ENCODE measurements at regions not wholly inside any gene's neighbourhood (a gene's known extent, or its start where the extent isn't known, plus 50 kb on each side); places are given as distances from the start of the nearest gene placed in this dataset.
A peak's percentile ranks its signal among the peaks of the same experiment; 100 is the strongest.
"Not testable (repeated sequence)": the region's sequence is repeated elsewhere in the genome, so short reads cannot be mapped to it uniquely, and the experiment has no call there.

- DNase-seq (ENCODE audit: low read depth in 2 of 2): no peak
Observed at GRCh38 chr1:212155219-212155618, 119.7 kb downstream of the DTL start.

GRCh38 chr1:212157252-212157651 is 121.7 kb downstream of the DTL start:
- DNase-seq (ENCODE audit: low read depth in 2 of 2): no peak

DNA sequence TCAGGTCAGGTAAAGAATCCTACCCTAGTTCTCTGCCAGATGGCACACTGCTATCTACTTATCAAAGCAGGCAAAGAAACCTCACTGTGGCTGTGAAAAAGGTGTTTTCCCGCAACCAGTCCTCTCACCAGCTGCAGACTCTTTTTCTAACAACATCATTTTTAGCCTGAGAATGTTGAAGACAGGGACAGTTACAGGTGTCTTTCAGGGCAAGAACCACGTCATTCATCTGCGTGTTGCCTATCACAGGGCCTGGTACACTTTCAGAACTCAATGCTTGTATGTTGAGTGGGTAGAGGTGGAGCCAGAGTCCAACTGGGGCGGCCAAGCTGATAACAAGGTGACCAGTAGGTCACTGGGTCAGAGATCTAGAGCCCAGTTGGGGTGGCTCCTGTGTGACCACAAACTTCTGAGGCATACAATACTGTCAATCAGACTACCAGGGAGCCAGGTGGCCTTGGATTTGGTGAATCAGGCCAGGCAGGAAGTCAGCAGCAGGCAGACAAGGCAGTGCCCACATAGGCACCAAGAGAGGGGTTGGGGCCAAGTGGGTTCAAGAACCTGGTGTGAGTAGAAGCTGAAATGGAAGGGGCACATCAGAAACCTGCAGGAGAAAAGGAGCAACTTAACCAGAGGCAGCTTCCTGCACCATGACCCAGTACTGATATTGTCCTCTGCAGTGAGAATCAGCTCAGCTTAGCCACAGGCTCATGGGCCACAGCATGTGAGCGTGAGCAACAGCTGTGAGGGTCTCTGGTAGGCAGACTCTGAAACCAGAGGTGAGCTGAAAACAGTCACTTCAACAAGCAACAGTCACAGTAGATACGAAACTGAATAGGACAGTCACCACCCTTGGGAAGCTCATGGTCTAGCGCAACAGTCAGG is 123.6 kb downstream of the DTL start:
- DNase-seq (ENCODE audit: low read depth in 2 of 2): no peak

- DNase-seq (ENCODE audit: low read depth in 2 of 2): peak; percentile 49 to 50
Observed at GRCh38 chr1:212161231-212161781, 123.9 kb upstream of the PPP2R5A start.

DNA sequence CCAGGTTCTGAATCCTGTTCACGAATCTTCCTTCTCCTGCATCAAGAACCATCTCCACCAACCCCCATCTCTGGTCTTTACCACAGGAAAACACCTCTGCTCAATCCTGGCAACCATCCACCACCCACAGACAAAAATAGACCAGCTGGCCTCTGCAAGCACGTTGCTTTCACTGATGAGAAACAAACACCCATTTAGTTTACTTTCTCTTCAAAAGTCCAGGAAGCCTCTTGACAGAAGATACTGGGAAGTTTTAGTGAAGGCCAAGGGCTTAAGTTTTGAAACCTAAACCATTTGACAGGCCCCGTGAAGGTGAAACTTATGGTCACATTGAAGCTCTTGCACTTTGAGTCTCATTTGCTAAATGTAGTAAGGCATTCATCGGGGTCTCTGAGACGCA is 122.6 kb upstream of the PPP2R5A start:
- peak in 1 of 2 experiments; percentile 8 for DNase-seq (ENCODE audit: low read depth in 2 of 2)

- no peak for DNase-seq (ENCODE audit: low read depth in 2 of 2)
Observed at GRCh38 chr1:212164095-212164872, 120.9 kb upstream of the PPP2R5A start.

- no peak for DNase-seq (ENCODE audit: low read depth in 2 of 2)
Observed at GRCh38 chr1:212166244-212166643, 119.0 kb upstream of the PPP2R5A start.

- no peak for DNase-seq (ENCODE audit: low read depth in 2 of 2)
Observed at GRCh38 chr1:212166644-212167043, 118.6 kb upstream of the PPP2R5A start.

GRCh38 chr1:212167098-212167497 is 118.1 kb upstream of the PPP2R5A start:
- peak in 1 of 2 experiments; percentile 8 for DNase-seq (ENCODE audit: low read depth in 2 of 2)

- no peak for DNase-seq (ENCODE audit: low read depth in 2 of 2)
Observed at GRCh38 chr1:212173567-212173966, 111.6 kb upstream of the PPP2R5A start.

DNA sequence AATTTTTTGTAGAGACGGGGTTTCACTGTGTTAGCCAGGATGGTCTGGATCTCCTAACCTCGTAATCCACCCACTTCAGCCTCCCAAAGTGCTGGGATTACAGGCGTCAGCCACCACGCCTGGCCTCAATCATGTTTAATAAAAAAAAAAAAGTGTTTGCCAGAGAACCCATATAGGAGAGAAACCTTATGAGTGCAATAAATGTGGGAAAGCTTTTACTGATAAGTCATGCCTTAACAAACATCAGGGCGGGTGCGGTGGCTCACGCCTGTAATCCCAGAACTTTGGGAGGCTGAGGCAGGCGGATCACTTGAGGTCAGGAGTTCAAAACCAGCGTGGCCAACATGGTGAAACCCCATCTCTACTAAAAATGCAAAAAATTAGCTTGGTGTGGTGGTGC is 110.9 kb upstream of the PPP2R5A start:
- not testable (repeated sequence) for DNase-seq (ENCODE audit: low read depth in 2 of 2)

- no peak for DNase-seq (ENCODE audit: low read depth in 2 of 2)
Observed at GRCh38 chr1:212177542-212177941, 107.7 kb upstream of the PPP2R5A start.

- no peak for DNase-seq (ENCODE audit: low read depth in 2 of 2)
Observed at GRCh38 chr1:212178851-212179250, 106.4 kb upstream of the PPP2R5A start.

DNA sequence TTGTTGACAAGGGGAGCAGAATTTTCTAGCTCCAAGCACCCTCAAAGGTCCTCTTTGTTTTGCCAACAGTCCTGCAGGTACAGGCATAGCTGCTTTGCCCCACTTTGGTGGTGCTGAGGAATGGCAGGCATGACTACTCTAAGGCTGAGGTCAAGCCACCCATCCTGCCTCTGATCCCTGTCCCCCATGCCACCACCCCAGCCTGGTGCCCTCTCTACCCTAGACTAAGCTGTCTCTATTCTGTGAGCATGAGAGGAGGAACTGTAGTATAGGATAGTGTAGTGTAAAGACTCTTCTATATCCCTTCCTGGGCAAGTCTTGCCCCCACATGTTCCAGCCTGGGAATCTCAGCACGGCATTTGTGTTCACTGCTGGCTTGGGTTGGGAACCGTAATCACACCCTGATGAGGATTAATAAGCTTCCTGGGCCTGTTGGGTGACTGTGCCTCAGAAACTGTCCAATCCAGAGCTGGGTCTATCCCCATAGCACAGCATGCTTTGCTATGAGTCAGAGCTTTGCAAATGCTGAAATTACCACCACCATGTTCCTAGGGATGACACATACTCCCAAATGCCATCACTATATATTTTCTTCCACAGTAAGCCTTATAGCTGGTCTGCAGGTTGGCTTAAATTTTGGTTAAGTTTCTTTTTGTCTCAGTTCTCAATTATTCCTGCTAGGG is 105.7 kb upstream of the PPP2R5A start:
- peak; percentile 85 to 87 for DNase-seq (ENCODE audit: low read depth in 2 of 2)

- DNase-seq (ENCODE audit: low read depth in 2 of 2): no peak
Observed at GRCh38 chr1:212181015-212181882, 104.0 kb upstream of the PPP2R5A start.

GRCh38 chr1:212182171-212182570 is 103.0 kb upstream of the PPP2R5A start:
- no peak for DNase-seq (ENCODE audit: low read depth in 2 of 2)

DNA sequence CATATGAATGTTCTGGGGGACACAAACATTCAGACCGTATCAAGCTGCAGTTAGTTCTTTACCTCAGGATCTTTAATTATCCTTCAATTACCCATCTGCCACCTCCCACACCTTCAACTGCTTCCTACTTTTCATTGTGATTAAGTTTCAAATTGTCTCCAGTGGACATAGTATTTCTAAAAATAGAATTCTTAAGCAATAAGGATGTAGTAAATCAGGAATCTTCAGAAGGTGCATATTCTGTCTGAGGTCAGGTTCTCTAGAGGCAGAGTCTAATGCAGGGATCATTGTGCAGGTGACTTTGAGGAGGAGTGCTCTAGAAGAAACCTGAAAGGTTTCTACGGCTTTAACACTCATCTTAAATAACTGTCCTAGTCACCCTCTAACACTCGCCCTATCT is 102.6 kb upstream of the PPP2R5A start:
- no peak for DNase-seq (ENCODE audit: low read depth in 2 of 2)

- DNase-seq (ENCODE audit: low read depth in 2 of 2): no peak
Observed at GRCh38 chr1:212186427-212187207, 98.6 kb upstream of the PPP2R5A start.

- no peak for DNase-seq (ENCODE audit: low read depth in 2 of 2)
Observed at GRCh38 chr1:212188599-212189351, 96.4 kb upstream of the PPP2R5A start.

All from fibroblast of skin of left biceps (primary cell).